Esophagus muscularis mucosa (tissue), 4 donors: ENCODE measurements at regions not wholly inside any gene's neighbourhood (a gene's known extent, or its start where the extent isn't known, plus 50 kb on each side); places are given as distances from the start of the nearest gene placed in this dataset.

Experiments
- DNase-seq: peaks from one replicate; pipeline ENCODE4 v3.0.0-alpha.2; 2017; ENCODE audit errors: extremely low spot score
- H3K27ac ChIP-seq, 4 donors: fragments of 200-600 bp; sonication (generic); replicated peaks in 1 of 4; 1 replicate in 3 of 4; 2 replicates in 1 of 4; pipeline ENCODE4 v1.5.1; 2016 to 2019; ENCODE audit warnings: mild to moderate bottlenecking in 1 of 4
- H3K27me3 ChIP-seq, 4 donors: fragments of 200-600 bp; sonication (generic); one replicate each; pipeline versions ENCODE4 v1.5.1 to v1.6.0; 2016 to 2019
- H3K36me3 ChIP-seq, 4 donors: fragments of 200-600 bp; sonication (generic); one replicate each; pipeline ENCODE4 v1.5.1; 2016 to 2019
- H3K4me1 ChIP-seq, 4 donors: fragments of 200-600 bp; sonication (generic); one replicate each; pipeline ENCODE4 v1.5.1; 2016 to 2019
- H3K4me3 ChIP-seq, 4 donors: fragments of 200-600 bp; sonication (generic); 1 replicate in 2 of 4; 2 replicates in 2 of 4; pipeline ENCODE4 v1.5.1; 2016 to 2019; ENCODE audit warnings: mild to moderate bottlenecking in 4 of 4, moderate library complexity in 1 of 4
- H3K9me3 ChIP-seq, 4 donors: fragments of 200-600 bp; sonication (generic); 1 replicate in 3 of 4; 2 replicates in 1 of 4; pipeline ENCODE4 v1.5.1; 2016 to 2019
- EP300 ChIP-seq: sonication (generic); formaldehyde crosslinking; IDR thresholded peaks from one replicate; pipeline ENCODE4 v1.6.1; 2017; ENCODE audit warnings: antibody characterized with exemption
- POLR2A ChIP-seq: fragments of 450-650 bp; IDR thresholded peaks from one replicate; pipeline ENCODE4 v1.6.1; 2017; ENCODE audit warnings: antibody characterized with exemption, moderate library complexity, mild to moderate bottlenecking, low read depth
- POLR2AphosphoS5 ChIP-seq, 2 donors: sonication (generic); formaldehyde crosslinking; IDR thresholded peaks; one replicate each; pipeline ENCODE4 v1.6.1; 2017; ENCODE audit warnings: antibody characterized with exemption in 2 of 2
- WGBS: methylation state at CpG from one replicate; pipeline ENCODE4 v1.1.5; 2018; 5-methylcytosine and 5-hydroxymethylcytosine counted together
- intact Hi-C: fragments of 100-400 bp; cut with DNase I; formaldehyde crosslinking; loops from one replicate; pipeline ENCODE4 v1.15.1; 2023
- TF ChIP-seq, protein P1 (sequence below), 3 experiments: fragments of 200-600 bp in 2 of 3; fragments of 450-650 bp in 1 of 3; sonication (generic) in 2 of 3; IDR thresholded peaks; one replicate each; pipeline ENCODE4 v1.5.1; 2017 to 2019; ENCODE audit warnings: antibody characterized with exemption in 3 of 3, mild to moderate bottlenecking in 2 of 3, moderate library complexity in 1 of 3

GRCh38 chr18:46366751-46367376, 262.7 kb downstream of the HAUS1 start:
- no peak for DNase-seq
- Histone ChIP-seq H3K9me3 (no peaks in the 10 kb centered on the region), H3K36me3 (no peaks in the 10 kb centered on the region), H3K27me3 (no peaks in the 10 kb centered on the region), H3K27ac (no peak overlapping the region), H3K4me3 (no peak overlapping the region), H3K4me1 (peaks cover 0 to 4% (median 1%) of the 10 kb centered on the region in 4 donors)
- 57% methylated on average over 8 of the region's 8 CpGs for WGBS
- intact Hi-C loops = no loop called here
- TF ChIP-seq EP300 (no peak), POLR2A (no peak), POLR2AphosphoS5 (IDR thresholded peaks at IDR 0.05) (no peak)

DNA sequence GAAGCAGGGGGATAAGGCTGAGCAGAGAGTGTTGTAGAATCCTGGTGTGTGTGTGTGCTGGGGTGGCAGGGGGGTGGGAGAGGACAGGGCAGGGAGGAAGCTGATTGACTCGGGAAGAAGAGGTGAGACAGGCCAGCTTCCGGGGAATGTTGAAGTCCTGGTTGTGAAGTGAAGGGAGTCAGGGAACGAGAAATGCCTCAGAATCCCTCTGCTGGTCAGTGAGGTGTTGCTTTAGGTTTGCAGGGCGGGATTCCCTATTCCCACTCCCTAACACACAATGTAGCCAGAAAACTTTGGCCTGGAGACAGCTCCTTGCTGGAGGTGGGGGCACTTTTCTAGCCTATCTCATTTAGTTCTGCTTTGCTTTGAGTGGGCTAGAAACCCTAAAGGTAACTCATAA, 265.1 kb downstream of the HAUS1 start:
- H3K27ac ChIP-seq = no peak overlapping the region
- H3K9me3 ChIP-seq = no peaks in the 10 kb centered on the region
- TF ChIP-seq, protein P1, sequence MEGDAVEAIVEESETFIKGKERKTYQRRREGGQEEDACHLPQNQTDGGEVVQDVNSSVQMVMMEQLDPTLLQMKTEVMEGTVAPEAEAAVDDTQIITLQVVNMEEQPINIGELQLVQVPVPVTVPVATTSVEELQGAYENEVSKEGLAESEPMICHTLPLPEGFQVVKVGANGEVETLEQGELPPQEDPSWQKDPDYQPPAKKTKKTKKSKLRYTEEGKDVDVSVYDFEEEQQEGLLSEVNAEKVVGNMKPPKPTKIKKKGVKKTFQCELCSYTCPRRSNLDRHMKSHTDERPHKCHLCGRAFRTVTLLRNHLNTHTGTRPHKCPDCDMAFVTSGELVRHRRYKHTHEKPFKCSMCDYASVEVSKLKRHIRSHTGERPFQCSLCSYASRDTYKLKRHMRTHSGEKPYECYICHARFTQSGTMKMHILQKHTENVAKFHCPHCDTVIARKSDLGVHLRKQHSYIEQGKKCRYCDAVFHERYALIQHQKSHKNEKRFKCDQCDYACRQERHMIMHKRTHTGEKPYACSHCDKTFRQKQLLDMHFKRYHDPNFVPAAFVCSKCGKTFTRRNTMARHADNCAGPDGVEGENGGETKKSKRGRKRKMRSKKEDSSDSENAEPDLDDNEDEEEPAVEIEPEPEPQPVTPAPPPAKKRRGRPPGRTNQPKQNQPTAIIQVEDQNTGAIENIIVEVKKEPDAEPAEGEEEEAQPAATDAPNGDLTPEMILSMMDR (IDR thresholded peaks at IDR 0.05) = no peak
- TF ChIP-seq EP300 = no peak
- no peak for TF ChIP-seq POLR2AphosphoS5 (IDR thresholded peaks at IDR 0.05)
- TF ChIP-seq POLR2A = no peak
- intact Hi-C loops = no loop called here
- no peaks in the 10 kb centered on the region for H3K27me3 ChIP-seq
- WGBS = 84% methylated on average over 4 of the region's 4 CpGs
- H3K4me3 ChIP-seq = no peak overlapping the region
- H3K36me3 ChIP-seq = no peaks in the 10 kb centered on the region
- H3K4me1 ChIP-seq = peaks cover 0 to 4% (median 1%) of the 10 kb centered on the region in 4 donors
- DNase-seq = no peak

DNA sequence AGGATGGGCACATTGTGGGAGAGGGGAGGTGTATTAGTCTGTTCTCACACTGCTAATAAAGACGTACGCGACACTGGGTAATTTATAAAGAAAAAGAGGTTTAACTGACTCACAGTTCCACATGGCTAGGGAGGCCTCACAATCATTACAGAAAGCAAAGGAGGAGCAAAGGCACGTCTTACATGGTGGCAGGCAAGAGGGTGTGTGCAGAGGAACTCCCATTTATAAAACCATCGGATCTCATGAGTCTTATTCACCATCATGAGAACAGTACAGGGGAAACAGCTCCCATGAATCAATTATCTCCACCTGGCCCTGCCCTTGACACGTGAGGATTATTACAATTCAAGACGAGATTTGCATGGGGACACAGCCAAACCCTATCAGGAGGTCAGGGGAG, 266.7 kb downstream of the HAUS1 start:
- Histone ChIP-seq H3K9me3 (no peaks in the 10 kb centered on the region), H3K27me3 (no peaks in the 10 kb centered on the region), H3K36me3 (no peaks in the 10 kb centered on the region), H3K4me1 (peaks cover 0 to 4% (median 1%) of the 10 kb centered on the region in 4 donors), H3K27ac (no peak overlapping the region), H3K4me3 (no peak overlapping the region)
- no peak for DNase-seq
- TF ChIP-seq, protein P1 (IDR thresholded peaks at IDR 0.05) = no peak
- intact Hi-C loops = no loop called here
- 88% methylated on average over 7 of the region's 7 CpGs for WGBS

DNA sequence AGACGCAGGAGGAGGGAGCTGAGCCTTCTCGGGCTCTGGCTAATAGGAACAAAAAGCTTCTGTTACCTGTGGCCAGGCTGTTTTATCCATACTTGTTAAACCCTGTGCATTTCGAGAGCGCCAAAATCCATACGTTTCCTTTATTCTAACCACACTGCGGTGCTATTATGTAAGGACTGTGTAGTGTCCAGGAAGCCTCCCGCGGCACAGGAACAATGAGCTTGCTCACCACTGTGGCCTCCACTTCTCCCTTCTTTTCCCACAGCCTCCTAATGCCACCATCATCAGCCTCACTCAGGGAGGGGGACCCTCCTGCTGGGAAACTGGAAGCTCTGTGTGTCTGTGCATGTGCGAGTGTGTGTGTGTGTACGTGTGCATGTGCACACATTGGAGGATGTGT, 268.5 kb downstream of the HAUS1 start:
- 93% methylated on average over 10 of the region's 10 CpGs for WGBS
- TF ChIP-seq, protein P1 (IDR thresholded peaks at IDR 0.05) = no peak
- TF ChIP-seq POLR2AphosphoS5 (IDR thresholded peaks at IDR 0.05) (no peak), POLR2A (no peak), EP300 (no peak)
- DNase-seq = no peak
- H3K27me3 ChIP-seq = no peaks in the 10 kb centered on the region
- H3K36me3 ChIP-seq = no peaks in the 10 kb centered on the region
- no peak overlapping the region for H3K27ac ChIP-seq
- no peak overlapping the region for H3K4me3 ChIP-seq
- no peaks in the 10 kb centered on the region for H3K9me3 ChIP-seq
- intact Hi-C loops = no loop called here
- H3K4me1 ChIP-seq = no peaks in the 10 kb centered on the region

DNA sequence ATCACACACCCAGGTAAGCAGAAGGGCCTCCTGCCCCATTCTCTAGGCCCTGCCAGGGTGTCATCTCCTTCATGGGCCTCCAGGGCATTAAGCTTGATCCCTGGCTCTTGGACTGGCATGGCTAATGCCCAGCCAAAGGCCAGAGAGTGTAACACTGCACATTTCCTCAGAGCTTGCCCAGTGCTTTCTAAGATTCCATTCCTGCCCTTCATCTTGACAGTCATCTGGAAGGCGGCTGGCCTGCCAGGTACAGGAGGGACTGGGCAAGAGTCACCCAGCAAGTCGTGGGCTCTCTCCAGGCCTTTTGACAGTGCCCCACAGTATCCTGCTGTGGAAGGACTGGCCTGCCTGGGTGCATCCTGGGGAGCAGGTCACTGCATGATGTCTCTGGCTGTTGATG, 268.9 kb downstream of the HAUS1 start:
- no peaks in the 10 kb centered on the region for H3K9me3 ChIP-seq
- TF ChIP-seq, protein P1 (IDR thresholded peaks at IDR 0.05) = no peak
- TF ChIP-seq POLR2A (no peak), POLR2AphosphoS5 (IDR thresholded peaks at IDR 0.05) (no peak), EP300 (no peak)
- no peaks in the 10 kb centered on the region for H3K27me3 ChIP-seq
- no peak for DNase-seq
- no peak overlapping the region for H3K27ac ChIP-seq
- intact Hi-C loops = no loop called here
- no peaks in the 10 kb centered on the region for H3K36me3 ChIP-seq
- H3K4me1 ChIP-seq = peaks cover 0 to under 1% (median 0%) of the 10 kb centered on the region in 4 donors
- H3K4me3 ChIP-seq = no peak overlapping the region
- WGBS = no CpG with 5 or more reads among the region's 2 CpGs
